ENCODE measurements at regions not wholly inside any gene's neighbourhood (a gene's known extent, or its start where the extent isn't known, plus 50 kb on each side); places are given as distances from the start of the nearest gene placed in this dataset.

DNA sequence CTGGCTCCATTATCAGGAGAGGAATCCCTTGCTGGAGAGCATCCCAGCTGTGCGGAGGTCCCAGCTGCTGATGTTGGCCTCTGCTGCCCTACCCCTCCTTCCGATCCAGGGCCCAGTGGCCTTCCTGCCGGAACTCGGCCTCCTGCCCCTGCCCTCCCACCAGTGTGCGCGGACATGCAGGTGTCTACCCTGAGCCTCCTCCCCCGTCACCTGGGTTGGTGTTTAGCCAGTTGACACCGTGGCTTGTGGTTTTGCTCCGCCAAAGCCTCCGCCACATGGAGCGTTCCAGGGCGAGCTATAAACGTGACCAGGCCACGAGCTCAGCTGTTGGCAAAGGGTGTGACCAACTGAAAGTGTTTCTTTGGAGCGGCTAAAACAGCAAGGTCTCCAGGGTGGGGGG lies 1104.3 kb downstream of the BCL11B start:
- in situ Hi-C loops (cut with MboI; ENCODE audit: low sequenced_read_pairs), result no loop called here
- CTCF ChIA-PET, result no interaction called here

More for the DNA sequence above, 1104.3 kb downstream of the BCL11B start:
- H2BK120ac ChIP-seq (ENCODE audit: low read depth, low read length), result no peak overlapping the region
- H3K27me3 ChIP-seq (ENCODE audit: control insufficient read depth, insufficient read depth, low read length), result no peaks in the 10 kb centered on the region
- dilution Hi-C loops (cut with HindIII; ENCODE audit: low sequenced_read_pairs, unreplicated experiment), result no loop called here
- TF ChIP-seq BHLHE40 (IDR thresholded peaks at IDR 0.05; ENCODE audit: low read depth, low read length), result no peak
- TF ChIP-seq RAD21 (IDR thresholded peaks at IDR 0.05; ENCODE audit: low read length), result no peak
- TF ChIP-seq CEBPB (IDR thresholded peaks at IDR 0.05; ENCODE audit: low read depth, low read length), result no peak
- no peak for TF ChIP-seq ELK1 (IDR thresholded peaks at IDR 0.05; ENCODE audit: borderline replicate concordance, low read depth, low read length)
- no peak for TF ChIP-seq MXI1 (IDR thresholded peaks at IDR 0.05; ENCODE audit: borderline replicate concordance, low read depth, low read length)
- TF ChIP-seq MAZ (IDR thresholded peaks at IDR 0.05; ENCODE audit: borderline replicate concordance, low read depth, low read length), result no peak
- TF ChIP-seq FOS (IDR thresholded peaks at IDR 0.05; ENCODE audit: low read depth, low read length), result no peak
- no peak for TF ChIP-seq MAFK (IDR thresholded peaks at IDR 0.05; ENCODE audit: low read depth, low read length)
- TF ChIP-seq RCOR1 (IDR thresholded peaks at IDR 0.05; ENCODE audit: insufficient replicate concordance, low read length), result no peak
- no peak for TF ChIP-seq NFE2L2 (IDR thresholded peaks at IDR 0.05; ENCODE audit: low read depth, low read length)
- no peak for TF ChIP-seq POLR2A (IDR thresholded peaks at IDR 0.05; ENCODE audit: low read depth, low read length)
- TF ChIP-seq, protein P1, sequence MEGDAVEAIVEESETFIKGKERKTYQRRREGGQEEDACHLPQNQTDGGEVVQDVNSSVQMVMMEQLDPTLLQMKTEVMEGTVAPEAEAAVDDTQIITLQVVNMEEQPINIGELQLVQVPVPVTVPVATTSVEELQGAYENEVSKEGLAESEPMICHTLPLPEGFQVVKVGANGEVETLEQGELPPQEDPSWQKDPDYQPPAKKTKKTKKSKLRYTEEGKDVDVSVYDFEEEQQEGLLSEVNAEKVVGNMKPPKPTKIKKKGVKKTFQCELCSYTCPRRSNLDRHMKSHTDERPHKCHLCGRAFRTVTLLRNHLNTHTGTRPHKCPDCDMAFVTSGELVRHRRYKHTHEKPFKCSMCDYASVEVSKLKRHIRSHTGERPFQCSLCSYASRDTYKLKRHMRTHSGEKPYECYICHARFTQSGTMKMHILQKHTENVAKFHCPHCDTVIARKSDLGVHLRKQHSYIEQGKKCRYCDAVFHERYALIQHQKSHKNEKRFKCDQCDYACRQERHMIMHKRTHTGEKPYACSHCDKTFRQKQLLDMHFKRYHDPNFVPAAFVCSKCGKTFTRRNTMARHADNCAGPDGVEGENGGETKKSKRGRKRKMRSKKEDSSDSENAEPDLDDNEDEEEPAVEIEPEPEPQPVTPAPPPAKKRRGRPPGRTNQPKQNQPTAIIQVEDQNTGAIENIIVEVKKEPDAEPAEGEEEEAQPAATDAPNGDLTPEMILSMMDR (conservative IDR thresholded peaks at IDR 0.05; ENCODE audit: low read depth, low read length), result no peak
- TF ChIP-seq CHD1 (IDR thresholded peaks at IDR 0.05; ENCODE audit: low read depth, low read length), result no peak
- TF ChIP-seq RFX5 (IDR thresholded peaks at IDR 0.05; ENCODE audit: low read depth, low read length), result no peak
- TF ChIP-seq, protein P2, sequence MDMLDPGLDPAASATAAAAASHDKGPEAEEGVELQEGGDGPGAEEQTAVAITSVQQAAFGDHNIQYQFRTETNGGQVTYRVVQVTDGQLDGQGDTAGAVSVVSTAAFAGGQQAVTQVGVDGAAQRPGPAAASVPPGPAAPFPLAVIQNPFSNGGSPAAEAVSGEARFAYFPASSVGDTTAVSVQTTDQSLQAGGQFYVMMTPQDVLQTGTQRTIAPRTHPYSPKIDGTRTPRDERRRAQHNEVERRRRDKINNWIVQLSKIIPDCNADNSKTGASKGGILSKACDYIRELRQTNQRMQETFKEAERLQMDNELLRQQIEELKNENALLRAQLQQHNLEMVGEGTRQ (IDR thresholded peaks at IDR 0.05; ENCODE audit: low read depth, low read length), result no peak
- TF ChIP-seq SMC3 (IDR thresholded peaks at IDR 0.05; ENCODE audit: low read depth, low read length), result no peak
- no peak overlapping the region for H4K8ac ChIP-seq (ENCODE audit: low read depth in 2 of 2, low read length in 2 of 2)
- no peak overlapping the region for H3K27ac ChIP-seq (ENCODE audit: insufficient read depth, low read length)
- H3K4me2 ChIP-seq (ENCODE audit: low read depth, low read length), result no peak overlapping the region
- H3K36me3 ChIP-seq (ENCODE audit: control insufficient read depth, insufficient read depth, low read length), result no peaks in the 10 kb centered on the region
- H3K4me3 ChIP-seq (ENCODE audit: insufficient read depth, low read depth, low read length), result no peak overlapping the region
- no TSS peak for BruUV-seq (replicated peaks)
- POLR2A ChIA-PET (ENCODE audit: unreplicated experiment), result no interaction called here
- no peak overlapping the region for H3K9ac ChIP-seq (ENCODE audit: low read depth, low read length)
- 70% methylated on average over 5 of the region's 15 CpGs; no CpG with 5 or more reads in 1 of the 2 experiments for WGBS, 2 experiments (ENCODE audit: extremely low coverage in 2 of 2, insufficient read length in 1 of 2)
- no peak overlapping the region for H3K56ac ChIP-seq (ENCODE audit: extremely low read depth, insufficient read depth, low read length)
- H2BK15ac ChIP-seq (ENCODE audit: low read depth, low read length), result no peak overlapping the region
- no peak overlapping the region for H2AFZ ChIP-seq (replicated peaks; ENCODE audit: low read length, poor library complexity)
- H3K4me1 ChIP-seq (ENCODE audit: control insufficient read depth, insufficient read depth, low read length), result no peaks in the 10 kb centered on the region
- H2AK5ac ChIP-seq (ENCODE audit: low read depth, low read length), result no peak overlapping the region
- no peak overlapping the region for H2AK9ac ChIP-seq (replicated peaks; ENCODE audit: low read depth, low read length, poor library complexity)
- no peak overlapping the region for H3K18ac ChIP-seq (ENCODE audit: low read depth, low read length)
- H3K9me3 ChIP-seq (ENCODE audit: control insufficient read depth, insufficient read depth, low read length), result peaks cover 45% of the 10 kb centered on the region
- H3K23ac ChIP-seq (ENCODE audit: low read depth, low read length), result no peak overlapping the region
- ATAC-seq (ENCODE audit: low read depth) (no peak), DNase-seq (no peak)
- no peak overlapping the region for H4K5ac ChIP-seq (ENCODE audit: low read depth, low read length)
- intact Hi-C loops (cut with micrococcal nuclease), result no loop called here
- no peak overlapping the region for H3K4ac ChIP-seq (ENCODE audit: low read depth, low read length)
- H2BK20ac ChIP-seq (ENCODE audit: low read depth, low read length), result no peak overlapping the region
- no peaks in the 10 kb centered on the region for H4K20me1 ChIP-seq (ENCODE audit: insufficient read depth, low read length)
- no peak overlapping the region for H4K91ac ChIP-seq (ENCODE audit: insufficient read depth, low read depth, low read length)
- no peak overlapping the region for H2BK5ac ChIP-seq (ENCODE audit: low read depth, low read length, poor library complexity, severe bottlenecking)
- H3K79me1 ChIP-seq (ENCODE audit: low read depth in 1 of 2, low read length in 2 of 2), result no peaks in the 10 kb centered on the region
- no peaks in the 10 kb centered on the region for H3K9me1 ChIP-seq (ENCODE audit: insufficient read depth, low read length)
- H3K14ac ChIP-seq (replicated peaks; ENCODE audit: low read depth, low read length), result no peak overlapping the region

Measured in IMR-90 (cell line).